Lung (tissue), 11 donors: ENCODE measurements at regions not wholly inside any gene's neighbourhood (a gene's known extent, or its start where the extent isn't known, plus 50 kb on each side); places are given as distances from the start of the nearest gene placed in this dataset.

Experiments used
- ATAC-seq: fragments of 200-7000 bp; cut with Tn5 transposase; one replicate; pipeline ENCODE4 v1.9.1; 2020; ENCODE audit warnings: moderate number of reproducible peaks; ENCODE audit not compliant: insufficient read depth, low FRiP score
- DNase-seq, 3 donors: peaks; one replicate each; pipeline ENCODE4 v3.0.0-alpha.2; 2013 to 2017
- H3K27ac ChIP-seq, 2 donors: one replicate each; pipeline ENCODE4 v1.5.1; 2013; ENCODE audit warnings: mild to moderate bottlenecking in 2 of 2, moderate library complexity in 2 of 2, control low read depth in 1 of 2, inconsistent platforms in 1 of 2, low read depth in 1 of 2, low read length in 1 of 2
- H3K27me3 ChIP-seq, 3 donors: one replicate each; pipeline ENCODE4 v1.5.1; 2013; ENCODE audit warnings: low read length in 2 of 3; ENCODE audit not compliant: control insufficient read depth in 3 of 3, insufficient read depth in 3 of 3
- H3K36me3 ChIP-seq, 4 donors: one replicate each; pipeline ENCODE4 v1.5.1; 2013; ENCODE audit warnings: low read length in 4 of 4, mild to moderate bottlenecking in 1 of 4, moderate library complexity in 1 of 4; ENCODE audit not compliant: control insufficient read depth in 4 of 4, insufficient read depth in 4 of 4
- H3K4me1 ChIP-seq, 5 donors: one replicate each; pipeline ENCODE4 v1.5.1; 2013; ENCODE audit warnings: low read length in 5 of 5, mild to moderate bottlenecking in 2 of 5, moderate library complexity in 1 of 5; ENCODE audit not compliant: control insufficient read depth in 5 of 5, insufficient read depth in 5 of 5
- H3K4me3 ChIP-seq: one replicate; pipeline ENCODE4 v1.5.1; 2013; ENCODE audit warnings: mild to moderate bottlenecking, control low read depth, moderate library complexity
- H3K9ac ChIP-seq, 2 donors: one replicate each; pipeline ENCODE4 v1.5.1; 2013; ENCODE audit warnings: low read length in 2 of 2, control low read depth in 1 of 2; ENCODE audit not compliant: insufficient read depth in 1 of 2
- H3K9me3 ChIP-seq, 4 donors: one replicate each; pipeline ENCODE4 v1.5.1; 2013; ENCODE audit warnings: low read length in 3 of 4, mild to moderate bottlenecking in 1 of 4, moderate library complexity in 1 of 4; ENCODE audit not compliant: control insufficient read depth in 4 of 4, insufficient read depth in 3 of 4
- WGBS, 2 donors: extraction: QIAGEN DNeasy Blood & Tissue Kit; methylation state at CpG; one replicate each; pipeline ENCODE4 v1.1.7; 2013; 5-methylcytosine and 5-hydroxymethylcytosine counted together
- TF ChIP-seq, protein P1 (sequence below): IDR thresholded peaks from 2 replicates; pipeline ENCODE4 v1.5.1; 2012; ENCODE audit warnings: mild to moderate bottlenecking; ENCODE audit errors: control extremely low read depth, extremely low read depth
- donor health status: control.
- donor health status: control.
- donor health status: Bipolar disorder and iron deficiency.
- donor health status: healthy.
- donor health status: DM: yes; HTN: yes; CAD: no.

DNA sequence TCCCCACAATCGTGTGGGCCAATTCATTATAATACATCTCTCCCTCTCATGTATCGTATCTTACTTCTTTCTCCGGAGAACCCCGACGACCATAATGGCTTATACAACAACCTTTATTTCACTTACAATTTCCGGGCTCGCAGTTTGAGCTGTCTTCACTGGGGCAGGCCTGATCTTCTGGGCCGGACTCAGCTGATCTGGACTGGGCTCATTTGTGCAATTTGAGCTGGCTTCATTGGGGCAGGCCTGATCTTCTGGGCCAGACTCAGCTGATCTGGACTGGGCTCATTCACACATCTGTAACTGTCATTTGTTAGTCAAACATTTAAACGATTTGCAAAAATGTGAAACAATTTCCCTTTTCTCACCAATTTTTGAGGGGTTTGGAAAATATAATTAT, 171.5 kb upstream of the FRG1 start:
- ATAC-seq = no peak
- peak in 1 of 3 donors; percentile 32 for DNase-seq
- Histone ChIP-seq H3K9ac (no peak overlapping the region), H3K9me3 (peaks cover 0 to 6% (median 0%) of the 10 kb centered on the region in 4 donors), H3K27ac (no peak overlapping the region), H3K4me1 (no peaks in the 10 kb centered on the region), H3K4me3 (no peak overlapping the region), H3K36me3 (no peaks in the 10 kb centered on the region), H3K27me3 (no peaks in the 10 kb centered on the region)
- WGBS, 2 donors = 80 to 85% methylated on average over 9 of the region's 9 CpGs
- TF ChIP-seq, protein P1, sequence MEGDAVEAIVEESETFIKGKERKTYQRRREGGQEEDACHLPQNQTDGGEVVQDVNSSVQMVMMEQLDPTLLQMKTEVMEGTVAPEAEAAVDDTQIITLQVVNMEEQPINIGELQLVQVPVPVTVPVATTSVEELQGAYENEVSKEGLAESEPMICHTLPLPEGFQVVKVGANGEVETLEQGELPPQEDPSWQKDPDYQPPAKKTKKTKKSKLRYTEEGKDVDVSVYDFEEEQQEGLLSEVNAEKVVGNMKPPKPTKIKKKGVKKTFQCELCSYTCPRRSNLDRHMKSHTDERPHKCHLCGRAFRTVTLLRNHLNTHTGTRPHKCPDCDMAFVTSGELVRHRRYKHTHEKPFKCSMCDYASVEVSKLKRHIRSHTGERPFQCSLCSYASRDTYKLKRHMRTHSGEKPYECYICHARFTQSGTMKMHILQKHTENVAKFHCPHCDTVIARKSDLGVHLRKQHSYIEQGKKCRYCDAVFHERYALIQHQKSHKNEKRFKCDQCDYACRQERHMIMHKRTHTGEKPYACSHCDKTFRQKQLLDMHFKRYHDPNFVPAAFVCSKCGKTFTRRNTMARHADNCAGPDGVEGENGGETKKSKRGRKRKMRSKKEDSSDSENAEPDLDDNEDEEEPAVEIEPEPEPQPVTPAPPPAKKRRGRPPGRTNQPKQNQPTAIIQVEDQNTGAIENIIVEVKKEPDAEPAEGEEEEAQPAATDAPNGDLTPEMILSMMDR = no peak

DNA sequence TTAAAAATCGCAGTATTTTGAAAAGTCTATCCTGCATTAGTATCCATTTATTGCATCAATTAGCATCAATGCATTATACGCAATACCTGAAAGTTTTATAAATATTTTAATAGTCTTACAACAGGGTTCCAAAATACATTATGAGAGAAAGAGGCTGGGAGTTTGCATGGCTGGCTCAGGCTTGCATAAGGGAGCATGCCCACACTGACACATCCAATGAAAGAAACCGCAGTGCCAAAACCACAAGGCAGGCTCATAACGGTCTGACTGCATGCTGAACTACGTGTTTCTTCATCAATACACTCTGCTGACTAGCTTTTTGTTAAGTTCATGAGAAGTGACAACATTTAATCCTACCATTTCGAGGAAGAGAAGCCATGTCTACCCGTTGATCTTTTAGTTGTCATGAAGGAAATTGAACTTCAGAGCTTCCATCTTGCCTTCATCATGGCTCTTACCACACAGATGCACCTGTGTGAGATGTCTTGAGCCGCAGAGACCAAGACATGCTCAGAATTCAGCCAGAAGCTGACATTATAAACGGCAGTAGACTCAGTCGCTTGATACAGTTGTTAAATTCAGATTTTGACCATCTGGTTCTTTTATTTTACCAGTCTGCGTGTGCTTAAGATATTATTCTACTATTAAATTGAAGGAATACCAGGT, 168.8 kb upstream of the FRG1 start:
- Histone ChIP-seq H3K27ac (no peak overlapping the region), H3K4me3 (no peak overlapping the region), H3K36me3 (no peaks in the 10 kb centered on the region), H3K9ac (no peak overlapping the region), H3K27me3 (no peaks in the 10 kb centered on the region), H3K9me3 (peaks cover 0 to 6% (median 0%) of the 10 kb centered on the region in 4 donors), H3K4me1 (no peaks in the 10 kb centered on the region)
- 87 to 89% methylated on average over 11 of the region's 11 CpGs for WGBS, 2 donors
- TF ChIP-seq, protein P1 = no peak
- DNase-seq (no peak), ATAC-seq (no peak)

DNA sequence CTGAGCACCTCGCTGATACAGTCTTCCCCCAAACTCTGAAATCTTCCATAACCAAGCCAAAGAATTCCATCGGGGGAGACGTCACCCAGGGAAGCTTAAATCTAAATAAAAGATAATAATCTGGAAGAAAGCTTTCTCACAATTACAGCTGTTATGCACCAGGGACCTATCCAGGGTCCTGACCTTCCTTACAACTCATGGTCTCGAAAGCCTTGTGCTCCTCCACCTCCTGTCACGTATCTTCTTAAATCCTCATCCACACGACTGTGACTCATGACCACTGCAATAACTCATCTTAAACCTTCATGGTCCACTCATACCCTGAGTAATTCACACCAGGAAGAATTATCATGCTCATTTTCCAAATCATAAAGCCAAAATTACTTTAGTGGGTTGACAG, 166.8 kb upstream of the FRG1 start:
- H3K9ac ChIP-seq = no peak overlapping the region
- peak in 2 of 3 donors; percentile 11 to 45 for DNase-seq
- H3K27ac ChIP-seq = no peak overlapping the region
- H3K36me3 ChIP-seq = no peaks in the 10 kb centered on the region
- no peaks in the 10 kb centered on the region for H3K4me1 ChIP-seq
- H3K4me3 ChIP-seq = no peak overlapping the region
- no peak for ATAC-seq
- WGBS, 2 donors = 47 to 69% methylated on average over 6 of the region's 6 CpGs
- TF ChIP-seq, protein P1 = no peak
- H3K27me3 ChIP-seq = no peaks in the 10 kb centered on the region
- H3K9me3 ChIP-seq = peaks cover 0 to 6% (median 0%) of the 10 kb centered on the region in 4 donors
